K562 (cell line): ENCODE measurements at regions not wholly inside any gene's neighbourhood (a gene's known extent, or its start where the extent isn't known, plus 50 kb on each side); places are given as distances from the start of the nearest gene placed in this dataset.

Source experiments
- ATAC-seq: fragments of 200-7000 bp; cut with Tn5 transposase; 3 replicates; pipeline ENCODE4 v1.9.1; 2020; ENCODE audit warnings: moderate library complexity
- BruUV-seq: library from RNA; stranded (reverse); fragments of 400-500 nt; replicated peaks from 2 replicates; lab custom pipeline; 2021; lab: Mats Ljungman, UMichigan
- CTCF ChIA-PET: fragments of 300-600 bp; formaldehyde crosslinking; extraction: SDS; loops from one replicate; lab custom pipeline; 2021; ENCODE audit warnings: low intra/inter-chr PET ratio; lab: Yijun Ruan, JAX
- POLR2A ChIA-PET: fragments of 300-600, 350-650 bp; sonication (Branson Sonifier 250); formaldehyde crosslinking; extraction: SDS; loops from one replicate; lab custom pipeline; 2021; ENCODE audit warnings: antibody characterized with exemption, inconsistent platforms; lab: Yijun Ruan, JAX
- DNase-seq, 4 experiments: peaks; one replicate each; pipeline versions ENCODE4 v3.0.0 to v3.0.0-alpha.2; 2011 to 2018; ENCODE audit warnings: low spot score in 3 of 4, mixed read lengths in 3 of 4; ENCODE audit errors: extremely low read depth in 1 of 4
- FAIRE-seq: peaks from 2 replicates; lab custom pipeline; 2011; peaks lifted over from hg19 to GRCh38; lab: Jason Lieb, UNC
- H2AFZ ChIP-seq: 2 replicates; pipeline ENCODE4 v1.6.0; 2011; ENCODE audit warnings: low read depth, low read length, control low read depth, inconsistent platforms
- H3K27ac ChIP-seq: fragments of 200-600 bp; 3 replicates; pipeline ENCODE4 v1.8.0; 2011; ENCODE audit warnings: low read depth, mild to moderate bottlenecking, control low read depth, inconsistent platforms, low read length, moderate library complexity, mixed read lengths; ENCODE audit errors: extremely low read depth
- H3K27me3 ChIP-seq, 2 experiments: fragments of 300-600 bp in 1 of 2; 2 replicates in 1 of 2; 3 replicates in 1 of 2; pipeline versions ENCODE4 v1.6.0 to v1.8.0; 2011; ENCODE audit warnings: inconsistent platforms in 2 of 2, low read length in 2 of 2, mild to moderate bottlenecking in 1 of 2, mixed read lengths in 1 of 2, moderate library complexity in 1 of 2; ENCODE audit not compliant: control insufficient read depth in 2 of 2, insufficient read depth in 2 of 2
- H3K36me3 ChIP-seq: fragments of 300-600 bp; 3 replicates; pipeline ENCODE4 v1.8.0; 2011; ENCODE audit warnings: mild to moderate bottlenecking, low read length, inconsistent platforms; ENCODE audit not compliant: control insufficient read depth, insufficient read depth
- H3K4me1 ChIP-seq, 2 experiments: fragments of 200-600 bp in 1 of 2; replicated peaks in 1 of 2; 2 replicates in 1 of 2; 3 replicates in 1 of 2; pipeline versions ENCODE4 v1.5.1 to v1.8.0; 2011; ENCODE audit warnings: inconsistent platforms in 2 of 2, low read length in 2 of 2, mild to moderate bottlenecking in 1 of 2, mixed read lengths in 1 of 2, moderate library complexity in 1 of 2; ENCODE audit not compliant: control insufficient read depth in 2 of 2, insufficient read depth in 2 of 2
- H3K4me2 ChIP-seq: 2 replicates; pipeline ENCODE4 v1.6.1; 2011; ENCODE audit warnings: low read length, control low read depth, inconsistent platforms, mixed read lengths; ENCODE audit not compliant: insufficient read depth
- H3K4me3 ChIP-seq: fragments of 200-600 bp; sonication (generic), shearing (Covaris generic); 2 replicates; pipeline ENCODE4 v1.5.1; 2016; ENCODE audit warnings: control low read depth, inconsistent platforms
- H3K79me2 ChIP-seq: fragments of 200-600 bp; 3 replicates; pipeline ENCODE4 v1.8.0; 2011; ENCODE audit warnings: low read length, inconsistent platforms; ENCODE audit not compliant: control insufficient read depth, insufficient read depth
- H3K9ac ChIP-seq, 2 experiments: 2 replicates each; pipeline versions ENCODE4 v1.6.0 to v1.6.1; 2011; ENCODE audit warnings: low read depth in 2 of 2, low read length in 2 of 2, control low read depth in 1 of 2, inconsistent platforms in 1 of 2, mild to moderate bottlenecking in 1 of 2, mixed read lengths in 1 of 2; ENCODE audit not compliant: insufficient read depth in 1 of 2
- H3K9me1 ChIP-seq: one replicate; pipeline ENCODE4 v1.6.0; 2011; ENCODE audit warnings: inconsistent platforms, mild to moderate bottlenecking, low read length, moderate library complexity; ENCODE audit not compliant: control insufficient read depth, insufficient read depth
- H3K9me3 ChIP-seq: replicated peaks from 2 replicates; pipeline ENCODE4 v1.5.1; 2011; ENCODE audit warnings: low read depth, low read length, inconsistent platforms; ENCODE audit not compliant: control insufficient read depth, insufficient read depth
- H4K20me1 ChIP-seq: replicated peaks from 2 replicates; pipeline ENCODE4 v1.6.1; 2011; ENCODE audit warnings: low read length, inconsistent platforms, mixed read lengths; ENCODE audit not compliant: control insufficient read depth, insufficient read depth
- CHD2 ChIP-seq: IDR thresholded peaks from 2 replicates; pipeline ENCODE4 v1.6.1; 2011; ENCODE audit warnings: low read depth, low read length
- MCM5 ChIP-seq: fragments of 450-650 bp; IDR thresholded peaks from 2 replicates; pipeline ENCODE4 v1.6.1; 2016; ENCODE audit warnings: low read depth
- PHB2 ChIP-seq: fragments of 450-650 bp; IDR thresholded peaks from 2 replicates; pipeline ENCODE4 v1.6.1; 2017; ENCODE audit warnings: low read depth
- POLR2A ChIP-seq: fragments of 450-650 bp; conservative IDR thresholded peaks from 2 replicates; pipeline ENCODE4 v1.6.1; 2016
- RBM14 ChIP-seq: fragments of 200-400 bp; formaldehyde crosslinking; IDR thresholded peaks from 2 replicates; pipeline ENCODE4 v1.6.1; 2018; ENCODE audit warnings: low read depth, mild to moderate bottlenecking, low read length, moderate library complexity, borderline replicate concordance; ENCODE audit not compliant: insufficient read depth
- ZNF140 ChIP-seq: fragments of 250-450 bp; sonication (Bioruptor Pico); IDR thresholded peaks from 2 replicates; pipeline ENCODE4 v1.8.0; 2021; ENCODE audit warnings: moderate library complexity, mild to moderate bottlenecking, inconsistent platforms
- ZNF23 ChIP-seq: fragments of 250-450 bp; sonication (Bioruptor Pico); IDR thresholded peaks from 2 replicates; pipeline ENCODE4 v1.4.0; 2020; ENCODE audit warnings: mild to moderate bottlenecking
- WGBS: fragments of 100-300 bp; shearing (Covaris generic); methylation state at CpG from one replicate; pipeline ENCODE4 v1.1.6; 2016; ENCODE audit warnings: low coverage, mixed read lengths; ENCODE audit not compliant: insufficient coverage; ENCODE audit errors: missing lambda C conversion rate; 5-methylcytosine and 5-hydroxymethylcytosine counted together
- in situ Hi-C: fragments of 300-500 bp; cut with MboI; formaldehyde crosslinking; loops from 4 replicates; pipeline ENCODE4 v1.15.0; 2018; ENCODE audit warnings: inconsistent platforms, mixed read lengths
- intact Hi-C: fragments of 100-400 bp; cut with micrococcal nuclease; formaldehyde crosslinking; loops from 2 replicates; pipeline ENCODE4 v1.14.2; 2022
- TF ChIP-seq, protein P1 (sequence below): sonication (generic); formaldehyde crosslinking; IDR thresholded peaks from 2 replicates; pipeline ENCODE4 v1.9.0; 2022; ENCODE audit warnings: mild to moderate bottlenecking, missing genetic modification reagents
- TF ChIP-seq, protein P2 (sequence below): sonication (generic); formaldehyde crosslinking; IDR thresholded peaks from 2 replicates; pipeline ENCODE4 v1.8.0; 2022; ENCODE audit warnings: mild to moderate bottlenecking, missing genetic modification reagents

DNA sequence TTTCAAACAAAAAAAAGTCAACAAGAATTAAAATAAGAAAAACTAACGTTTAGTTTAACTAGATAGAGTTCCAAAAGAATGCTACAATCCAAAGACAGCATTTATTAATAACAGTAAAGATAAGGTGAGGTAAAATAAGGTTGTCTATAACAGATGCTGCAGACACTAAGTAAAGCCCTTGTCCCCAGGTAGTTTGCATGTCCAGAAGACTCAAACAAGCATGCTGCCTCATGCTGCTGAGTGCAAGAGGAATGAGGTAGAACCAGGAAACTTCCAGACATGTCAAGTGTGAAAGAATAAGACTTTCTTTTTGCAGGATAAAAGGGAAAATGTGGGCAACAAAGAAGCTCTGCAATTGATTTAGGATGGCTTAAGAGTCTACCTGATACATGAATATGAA lies 439.2 kb downstream of the PLOD2 start:
- Histone ChIP-seq H3K9ac (no peak overlapping the region), H3K4me1 (no peaks in the 10 kb centered on the region), H4K20me1 (no peaks in the 10 kb centered on the region), H3K79me2 (no peaks in the 10 kb centered on the region), H3K36me3 (no peaks in the 10 kb centered on the region), H3K27ac (no peak overlapping the region), H3K4me2 (no peak overlapping the region), H3K9me1 (no peaks in the 10 kb centered on the region), H3K9me3 (no peaks in the 10 kb centered on the region; the same call in 1 of the 2 replicates), H2AFZ (no peak overlapping the region), H3K27me3 (no peaks in the 10 kb centered on the region), H3K4me3 (no peak overlapping the region)
- no peak for ATAC-seq
- TF ChIP-seq POLR2A (no peak), MCM5 (no peak), ZNF140 (CRISPR knock-in tag) (no peak), RBM14 (no peak), CHD2 (no peak), ZNF23 (no peak), PHB2 (no peak)
- TF ChIP-seq, protein P1, sequence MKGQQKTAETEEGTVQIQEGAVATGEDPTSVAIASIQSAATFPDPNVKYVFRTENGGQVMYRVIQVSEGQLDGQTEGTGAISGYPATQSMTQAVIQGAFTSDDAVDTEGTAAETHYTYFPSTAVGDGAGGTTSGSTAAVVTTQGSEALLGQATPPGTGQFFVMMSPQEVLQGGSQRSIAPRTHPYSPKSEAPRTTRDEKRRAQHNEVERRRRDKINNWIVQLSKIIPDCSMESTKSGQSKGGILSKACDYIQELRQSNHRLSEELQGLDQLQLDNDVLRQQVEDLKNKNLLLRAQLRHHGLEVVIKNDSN (CRISPR knock-in tag), result no peak
- TF ChIP-seq, protein P2, sequence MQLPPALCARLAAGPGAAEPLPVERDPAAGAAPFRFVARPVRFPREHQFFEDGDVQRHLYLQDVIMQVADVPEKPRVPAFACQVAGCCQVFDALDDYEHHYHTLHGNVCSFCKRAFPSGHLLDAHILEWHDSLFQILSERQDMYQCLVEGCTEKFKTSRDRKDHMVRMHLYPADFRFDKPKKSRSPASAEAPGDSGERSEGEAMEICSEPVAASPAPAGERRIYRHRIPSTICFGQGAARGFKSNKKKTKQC, result no peak
- DNase-seq, result no peak
- in situ Hi-C loops, result no loop called here
- CTCF ChIA-PET, result no interaction called here
- intact Hi-C loops, result no loop called here
- 0% methylated on average over 1 of the region's 1 CpG for WGBS
- no TSS peak for BruUV-seq
- FAIRE-seq, result no peak
- POLR2A ChIA-PET, result no interaction called here
